Mammary epithelial cell (primary cell): ENCODE measurements at regions not wholly inside any gene's neighbourhood (a gene's known extent, or its start where the extent isn't known, plus 50 kb on each side); places are given as distances from the start of the nearest gene placed in this dataset.
"Not testable (repeated sequence)": the region's sequence is repeated elsewhere in the genome, so short reads cannot be mapped to it uniquely, and the experiment has no call there.

Experiments used
- EZH2 ChIP-seq: IDR thresholded peaks from 2 replicates; pipeline ENCODE4 v1.6.1; 2012; ENCODE audit warnings: low read length, inconsistent platforms, borderline replicate concordance
- TF ChIP-seq, protein P1 (sequence below), 2 donors: IDR thresholded peaks in 1 of 2; conservative IDR thresholded peaks in 1 of 2; 2 replicates each; pipeline ENCODE4 v1.5.1; 2011 to 2012; ENCODE audit warnings: inconsistent platforms in 2 of 2, low read length in 2 of 2, mild to moderate bottlenecking in 2 of 2, control low read depth in 1 of 2, low read depth in 1 of 2; ENCODE audit not compliant: insufficient read depth in 1 of 2; ENCODE audit errors: extremely low read depth in 1 of 2

DNA sequence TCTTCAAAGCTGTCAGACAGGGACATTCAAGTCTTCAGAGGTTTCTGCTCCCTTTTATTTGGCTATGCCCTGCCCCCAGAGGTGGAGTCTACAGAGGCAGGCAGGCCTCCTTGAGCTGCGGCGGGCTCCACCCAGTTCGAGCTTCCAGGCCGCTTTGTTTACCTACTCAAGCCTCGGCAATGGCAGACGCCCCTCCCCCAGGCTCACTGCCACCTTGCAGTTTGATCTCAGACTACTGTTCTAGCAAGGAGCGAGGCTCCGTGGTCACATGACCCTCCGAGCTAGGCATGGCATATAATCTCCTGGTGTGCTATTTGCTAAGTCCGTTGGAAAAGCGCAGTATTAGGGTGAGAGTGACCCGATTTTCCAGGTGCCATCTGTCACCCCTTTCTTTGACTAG, 462.6 kb upstream of the HS3ST5 start:
- TF ChIP-seq EZH2: not testable (repeated sequence)
- TF ChIP-seq, protein P1, sequence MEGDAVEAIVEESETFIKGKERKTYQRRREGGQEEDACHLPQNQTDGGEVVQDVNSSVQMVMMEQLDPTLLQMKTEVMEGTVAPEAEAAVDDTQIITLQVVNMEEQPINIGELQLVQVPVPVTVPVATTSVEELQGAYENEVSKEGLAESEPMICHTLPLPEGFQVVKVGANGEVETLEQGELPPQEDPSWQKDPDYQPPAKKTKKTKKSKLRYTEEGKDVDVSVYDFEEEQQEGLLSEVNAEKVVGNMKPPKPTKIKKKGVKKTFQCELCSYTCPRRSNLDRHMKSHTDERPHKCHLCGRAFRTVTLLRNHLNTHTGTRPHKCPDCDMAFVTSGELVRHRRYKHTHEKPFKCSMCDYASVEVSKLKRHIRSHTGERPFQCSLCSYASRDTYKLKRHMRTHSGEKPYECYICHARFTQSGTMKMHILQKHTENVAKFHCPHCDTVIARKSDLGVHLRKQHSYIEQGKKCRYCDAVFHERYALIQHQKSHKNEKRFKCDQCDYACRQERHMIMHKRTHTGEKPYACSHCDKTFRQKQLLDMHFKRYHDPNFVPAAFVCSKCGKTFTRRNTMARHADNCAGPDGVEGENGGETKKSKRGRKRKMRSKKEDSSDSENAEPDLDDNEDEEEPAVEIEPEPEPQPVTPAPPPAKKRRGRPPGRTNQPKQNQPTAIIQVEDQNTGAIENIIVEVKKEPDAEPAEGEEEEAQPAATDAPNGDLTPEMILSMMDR (conservative IDR thresholded peaks at IDR 0.05 in 1 of 2, IDR thresholded peaks at IDR 0.05 in 1 of 2; ENCODE audit: extremely low read depth in 1 of 2, insufficient read depth in 1 of 2, low read depth in 1 of 2, low read length in 2 of 2): not testable (repeated sequence)
